ENCODE measurements at regions not wholly inside any gene's neighbourhood (a gene's known extent, or its start where the extent isn't known, plus 50 kb on each side); places are given as distances from the start of the nearest gene placed in this dataset.

- 55% methylated on average over 3 of the region's 3 CpGs for WGBS
These were observed 301.2 kb downstream of the AASDHPPT start for GRCh38 chr11:106378513-106379179.

GRCh38 chr11:106379265-106379664, 301.8 kb downstream of the AASDHPPT start:
- Histone ChIP-seq H3K4me1 (ENCODE audit: control insufficient read depth in 4 of 4, insufficient read depth in 4 of 4, low read length in 3 of 4) (no peaks in the 10 kb centered on the region), H3K27me3 (ENCODE audit: control insufficient read depth in 4 of 4, insufficient read depth in 4 of 4, low read length in 3 of 4) (peaks cover 0 to 3% (median 0%) of the 10 kb centered on the region in 4 donors), H3K4me3 (ENCODE audit: low read depth in 1 of 3, low read length in 3 of 3) (no peak overlapping the region), H3K9me3 (ENCODE audit: control insufficient read depth in 4 of 4, low read length in 3 of 4) (no peaks in the 10 kb centered on the region), H3K36me3 (ENCODE audit: control insufficient read depth in 4 of 4, insufficient read depth in 3 of 4, low read depth in 1 of 4, low read length in 3 of 4) (no peaks in the 10 kb centered on the region), H3K27ac (ENCODE audit: low read depth in 1 of 2, low read length in 2 of 2) (no peak overlapping the region), H3K9ac (ENCODE audit: low read depth in 1 of 2, low read length in 2 of 2) (no peak overlapping the region)
- DNase-seq (ENCODE audit: low spot score): no peak
- 76% methylated on average over 2 of the region's 2 CpGs for WGBS
- no peak for TF ChIP-seq FOXA1 (IDR thresholded peaks at IDR 0.05)
- no peak for TF ChIP-seq FOXA2 (IDR thresholded peaks at IDR 0.05)
- no peak for TF ChIP-seq ZBTB33 (IDR thresholded peaks at IDR 0.05)
- no peak for TF ChIP-seq ATF3 (IDR thresholded peaks at IDR 0.05)
- TF ChIP-seq RAD21 (IDR thresholded peaks at IDR 0.05): no peak
- TF ChIP-seq MAX (IDR thresholded peaks at IDR 0.05): no peak
- TF ChIP-seq JUND (IDR thresholded peaks at IDR 0.05): no peak
- no peak for TF ChIP-seq CTCF (IDR thresholded peaks at IDR 0.05; ENCODE audit: low read depth, low read length, missing input control)
- no peak for TF ChIP-seq YY1 (IDR thresholded peaks at IDR 0.05)
- TF ChIP-seq TAF1 (conservative IDR thresholded peaks at IDR 0.05): no peak
- no peak for TF ChIP-seq REST (IDR thresholded peaks at IDR 0.05)
- no peak for TF ChIP-seq SP1 (IDR thresholded peaks at IDR 0.05)

More at GRCh38 chr11:106378513-106379179, 301.2 kb downstream of the AASDHPPT start:
- no peak overlapping the region for H3K9ac ChIP-seq (ENCODE audit: low read depth in 1 of 2, low read length in 2 of 2)
- no peak overlapping the region for H3K27ac ChIP-seq (ENCODE audit: low read depth in 1 of 2, low read length in 2 of 2)
- TF ChIP-seq SP1 (IDR thresholded peaks at IDR 0.05): no peak
- no peak for TF ChIP-seq NR2F2 (IDR thresholded peaks at IDR 0.05)
- TF ChIP-seq FOXA1 (IDR thresholded peaks at IDR 0.05): no peak
- no peak for TF ChIP-seq HNF4G (IDR thresholded peaks at IDR 0.05)
- no peak for TF ChIP-seq REST (IDR thresholded peaks at IDR 0.05)
- TF ChIP-seq TAF1 (conservative IDR thresholded peaks at IDR 0.05): no peak
- TF ChIP-seq MAX (IDR thresholded peaks at IDR 0.05): no peak
- TF ChIP-seq YY1 (IDR thresholded peaks at IDR 0.05): no peak
- TF ChIP-seq GABPA (IDR thresholded peaks at IDR 0.05 in 1 of 2, conservative IDR thresholded peaks at IDR 0.05 in 1 of 2): no peak
- no peak for DNase-seq (ENCODE audit: low spot score)
- no peaks in the 10 kb centered on the region for H3K9me3 ChIP-seq (ENCODE audit: control insufficient read depth in 4 of 4, low read length in 3 of 4)
- peaks cover 0 to 3% (median 0%) of the 10 kb centered on the region in 4 donors for H3K27me3 ChIP-seq (ENCODE audit: control insufficient read depth in 4 of 4, insufficient read depth in 4 of 4, low read length in 3 of 4)
- no peaks in the 10 kb centered on the region for H3K4me1 ChIP-seq (ENCODE audit: control insufficient read depth in 4 of 4, insufficient read depth in 4 of 4, low read length in 3 of 4)
- no peak overlapping the region for H3K4me3 ChIP-seq (ENCODE audit: low read depth in 1 of 3, low read length in 3 of 3)
- no peaks in the 10 kb centered on the region for H3K36me3 ChIP-seq (ENCODE audit: control insufficient read depth in 4 of 4, insufficient read depth in 3 of 4, low read depth in 1 of 4, low read length in 3 of 4)
